Skin epidermis (tissue), 12 donors: ENCODE measurements at regions not wholly inside any gene's neighbourhood (a gene's known extent, or its start where the extent isn't known, plus 50 kb on each side); places are given as distances from the start of the nearest gene placed in this dataset.

Source experiments
- H3K27ac ChIP-seq, 21 experiments: fragments of 200-600 bp; sonication (generic) in 11 of 21; one replicate each; pipeline ENCODE4 v1.5.0; 2020; ENCODE audit warnings: mild to moderate bottlenecking in 3 of 21, inconsistent platforms in 2 of 21, moderate library complexity in 2 of 21
- H3K4me3 ChIP-seq, 7 experiments: fragments of 200-600 bp; sonication (generic) in 2 of 7; one replicate each; pipeline ENCODE4 v1.5.0; 2020; ENCODE audit warnings: inconsistent platforms in 2 of 7, mild to moderate bottlenecking in 2 of 7, moderate library complexity in 1 of 7

GRCh38 chr16:73459586-73459985 is 411.7 kb upstream of the ZFHX3 start:
- H3K27ac ChIP-seq: no peak overlapping the region
- H3K4me3 ChIP-seq: no peak overlapping the region

- no peak overlapping the region for H3K4me3 ChIP-seq
Measured at GRCh38 chr16:73457851-73458250, 409.9 kb upstream of the ZFHX3 start.

GRCh38 chr16:73448970-73449369 is 401.0 kb upstream of the ZFHX3 start:
- Histone ChIP-seq H3K27ac (no peak overlapping the region), H3K4me3 (no peak overlapping the region)

More at GRCh38 chr16:73457851-73458250, 409.9 kb upstream of the ZFHX3 start:
- no peak overlapping the region for H3K27ac ChIP-seq

- Histone ChIP-seq H3K27ac (no peak overlapping the region), H3K4me3 (no peak overlapping the region)
Measured at GRCh38 chr16:73447846-73448245, 399.9 kb upstream of the ZFHX3 start.

- H3K4me3 ChIP-seq: no peak overlapping the region
- H3K27ac ChIP-seq: no peak overlapping the region
Measured at GRCh38 chr16:73434621-73435020, 386.7 kb upstream of the ZFHX3 start.

GRCh38 chr16:73433731-73434307 is 385.9 kb upstream of the ZFHX3 start:
- Histone ChIP-seq H3K4me3 (no peak overlapping the region), H3K27ac (no peak overlapping the region)

GRCh38 chr16:73432850-73433730 is 385.2 kb upstream of the ZFHX3 start:
- Histone ChIP-seq H3K27ac (no peak overlapping the region), H3K4me3 (no peak overlapping the region)

GRCh38 chr16:73430138-73430537 is 382.2 kb upstream of the ZFHX3 start:
- no peak overlapping the region for H3K27ac ChIP-seq
- no peak overlapping the region for H3K4me3 ChIP-seq

GRCh38 chr16:73428121-73428520 is 380.2 kb upstream of the ZFHX3 start:
- Histone ChIP-seq H3K27ac (no peak overlapping the region), H3K4me3 (no peak overlapping the region)

GRCh38 chr16:73427164-73427563 is 379.2 kb upstream of the ZFHX3 start:
- Histone ChIP-seq H3K27ac (no peak overlapping the region), H3K4me3 (no peak overlapping the region)

GRCh38 chr16:73426433-73427160 is 378.7 kb upstream of the ZFHX3 start:
- H3K4me3 ChIP-seq: no peak overlapping the region
- no peak overlapping the region for H3K27ac ChIP-seq

GRCh38 chr16:73420676-73421075 is 372.7 kb upstream of the ZFHX3 start:
- no peak overlapping the region for H3K27ac ChIP-seq

GRCh38 chr16:73420244-73420643 is 372.3 kb upstream of the ZFHX3 start:
- H3K4me3 ChIP-seq: no peak overlapping the region
- no peak overlapping the region for H3K27ac ChIP-seq

More at GRCh38 chr16:73420676-73421075, 372.7 kb upstream of the ZFHX3 start:
- H3K4me3 ChIP-seq: no peak overlapping the region

- H3K4me3 ChIP-seq: no peak overlapping the region
- no peak overlapping the region for H3K27ac ChIP-seq
Measured at GRCh38 chr16:73418691-73419090, 370.8 kb upstream of the ZFHX3 start.

GRCh38 chr16:73418051-73418450 is 370.1 kb upstream of the ZFHX3 start:
- H3K27ac ChIP-seq: no peak overlapping the region
- H3K4me3 ChIP-seq: no peak overlapping the region

GRCh38 chr16:73415286-73415685 is 367.4 kb upstream of the ZFHX3 start:
- no peak overlapping the region for H3K4me3 ChIP-seq
- no peak overlapping the region for H3K27ac ChIP-seq

GRCh38 chr16:73414638-73415037 is 366.7 kb upstream of the ZFHX3 start:
- H3K27ac ChIP-seq: no peak overlapping the region
- H3K4me3 ChIP-seq: no peak overlapping the region

GRCh38 chr16:73413830-73414190 is 365.9 kb upstream of the ZFHX3 start:
- H3K27ac ChIP-seq: no peak overlapping the region
- no peak overlapping the region for H3K4me3 ChIP-seq

- no peak overlapping the region for H3K27ac ChIP-seq
- H3K4me3 ChIP-seq: no peak overlapping the region
Measured at GRCh38 chr16:73413091-73413829, 365.3 kb upstream of the ZFHX3 start.

GRCh38 chr16:73412416-73412815 is 364.5 kb upstream of the ZFHX3 start:
- Histone ChIP-seq H3K27ac (no peak overlapping the region), H3K4me3 (no peak overlapping the region)
